ENCODE measurements at regions not wholly inside any gene's neighbourhood (a gene's known extent, or its start where the extent isn't known, plus 50 kb on each side); places are given as distances from the start of the nearest gene placed in this dataset.

DNA sequence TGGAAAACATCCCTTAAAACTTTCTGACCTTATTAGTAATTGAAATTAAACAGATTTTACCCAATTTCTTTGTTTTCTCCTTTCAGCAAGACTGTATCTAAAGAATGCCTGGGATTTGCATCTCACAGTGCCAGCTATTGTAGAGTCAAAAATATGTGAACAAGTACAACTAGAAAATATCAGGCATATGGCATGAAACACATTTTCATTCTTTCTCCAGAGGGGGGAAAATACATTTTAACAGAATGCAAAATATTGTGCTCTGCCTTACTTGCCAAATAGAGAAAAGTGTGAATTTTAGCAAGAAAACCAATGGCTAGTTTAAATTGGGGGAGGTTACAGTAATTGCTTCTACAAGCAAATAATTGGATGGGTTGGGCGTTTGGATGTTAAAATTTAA lies 366.6 kb upstream of the FIGN start:
- no peaks in the 10 kb centered on the region for H3K9me3 Mint-ChIP-seq (ENCODE audit: unreplicated experiment)
- no peaks in the 10 kb centered on the region for H3K9me3 ChIP-seq
- no peaks in the 10 kb centered on the region for H3K4me1 Mint-ChIP-seq (ENCODE audit: low read depth, unreplicated experiment)
- no peaks in the 10 kb centered on the region for H3K27me3 ChIP-seq (replicated peaks; ENCODE audit: control insufficient read depth, insufficient read depth, low read length)
- TF ChIP-seq, protein P1, sequence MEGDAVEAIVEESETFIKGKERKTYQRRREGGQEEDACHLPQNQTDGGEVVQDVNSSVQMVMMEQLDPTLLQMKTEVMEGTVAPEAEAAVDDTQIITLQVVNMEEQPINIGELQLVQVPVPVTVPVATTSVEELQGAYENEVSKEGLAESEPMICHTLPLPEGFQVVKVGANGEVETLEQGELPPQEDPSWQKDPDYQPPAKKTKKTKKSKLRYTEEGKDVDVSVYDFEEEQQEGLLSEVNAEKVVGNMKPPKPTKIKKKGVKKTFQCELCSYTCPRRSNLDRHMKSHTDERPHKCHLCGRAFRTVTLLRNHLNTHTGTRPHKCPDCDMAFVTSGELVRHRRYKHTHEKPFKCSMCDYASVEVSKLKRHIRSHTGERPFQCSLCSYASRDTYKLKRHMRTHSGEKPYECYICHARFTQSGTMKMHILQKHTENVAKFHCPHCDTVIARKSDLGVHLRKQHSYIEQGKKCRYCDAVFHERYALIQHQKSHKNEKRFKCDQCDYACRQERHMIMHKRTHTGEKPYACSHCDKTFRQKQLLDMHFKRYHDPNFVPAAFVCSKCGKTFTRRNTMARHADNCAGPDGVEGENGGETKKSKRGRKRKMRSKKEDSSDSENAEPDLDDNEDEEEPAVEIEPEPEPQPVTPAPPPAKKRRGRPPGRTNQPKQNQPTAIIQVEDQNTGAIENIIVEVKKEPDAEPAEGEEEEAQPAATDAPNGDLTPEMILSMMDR (IDR thresholded peaks at IDR 0.05; ENCODE audit: insufficient read depth in 1 of 2, low read depth in 1 of 2, low read length in 1 of 2, severe bottlenecking in 1 of 2, unreplicated experiment in 1 of 2), result no peak
- H3K27ac Mint-ChIP-seq (ENCODE audit: unreplicated experiment), result no peak overlapping the region
- ChIA-PET CTCF (no interaction called here), POLR2A (no interaction called here)
- H3K36me3 Mint-ChIP-seq (ENCODE audit: insufficient read depth, unreplicated experiment), result no peaks in the 10 kb centered on the region
- no peaks in the 10 kb centered on the region for H3K4me1 ChIP-seq
- H3K4me3 ChIP-seq (ENCODE audit: low read depth, low read length), result no peak overlapping the region
- no peak overlapping the region for H3K4me3 Mint-ChIP-seq (ENCODE audit: unreplicated experiment)
- H3K36me3 ChIP-seq (ENCODE audit: control insufficient read depth, insufficient read depth, low read length), result no peaks in the 10 kb centered on the region
- no peak for DNase-seq
- no TSS peak for BruUV-seq (replicated peaks)
- intact Hi-C loops (cut with micrococcal nuclease; ENCODE audit: unreplicated experiment), result no loop called here
- no peaks in the 10 kb centered on the region for H3K27me3 Mint-ChIP-seq (ENCODE audit: insufficient read depth, unreplicated experiment)

DNA sequence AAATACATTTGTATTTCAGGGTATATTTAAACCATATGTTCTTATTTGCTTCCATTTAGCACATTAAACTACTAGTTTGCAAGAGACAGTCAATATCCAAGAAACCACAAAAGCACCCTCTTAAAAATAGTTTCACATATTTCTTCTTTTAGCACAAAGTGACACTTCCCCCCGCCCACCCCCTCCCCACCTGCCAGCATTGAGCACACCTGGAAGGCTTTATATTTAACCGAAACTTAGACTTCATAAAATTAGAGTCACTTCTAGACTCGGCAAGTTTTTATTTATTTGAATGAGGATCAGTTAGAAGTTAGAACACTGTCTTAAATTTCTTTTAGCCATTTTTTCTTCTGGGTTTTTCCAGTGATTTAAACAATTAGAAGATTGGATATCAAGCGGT lies 355.9 kb upstream of the FIGN start:
- TF ChIP-seq, protein P1 (IDR thresholded peaks at IDR 0.05; ENCODE audit: insufficient read depth in 1 of 2, low read depth in 1 of 2, low read length in 1 of 2, severe bottlenecking in 1 of 2, unreplicated experiment in 1 of 2), result no peak
- Mint-ChIP-seq H3K36me3 (ENCODE audit: insufficient read depth, unreplicated experiment) (no peaks in the 10 kb centered on the region), H3K9me3 (ENCODE audit: unreplicated experiment) (peaks cover 10% of the 10 kb centered on the region), H3K4me3 (ENCODE audit: unreplicated experiment) (no peak overlapping the region), H3K27me3 (ENCODE audit: insufficient read depth, unreplicated experiment) (peaks cover 4% of the 10 kb centered on the region), H3K27ac (ENCODE audit: unreplicated experiment) (no peak overlapping the region), H3K4me1 (ENCODE audit: low read depth, unreplicated experiment) (no peaks in the 10 kb centered on the region)
- H3K36me3 ChIP-seq (ENCODE audit: control insufficient read depth, insufficient read depth, low read length), result no peaks in the 10 kb centered on the region
- intact Hi-C loops (cut with micrococcal nuclease; ENCODE audit: unreplicated experiment), result no loop called here
- CTCF ChIA-PET, result no interaction called here
- no TSS peak for BruUV-seq (replicated peaks)
- DNase-seq, result no peak
- H3K27me3 ChIP-seq (replicated peaks; ENCODE audit: control insufficient read depth, insufficient read depth, low read length), result no peaks in the 10 kb centered on the region
- POLR2A ChIA-PET, result no interaction called here
- H3K9me3 ChIP-seq, result no peaks in the 10 kb centered on the region
- no peaks in the 10 kb centered on the region for H3K4me1 ChIP-seq
- H3K4me3 ChIP-seq (ENCODE audit: low read depth, low read length), result no peak overlapping the region

DNA sequence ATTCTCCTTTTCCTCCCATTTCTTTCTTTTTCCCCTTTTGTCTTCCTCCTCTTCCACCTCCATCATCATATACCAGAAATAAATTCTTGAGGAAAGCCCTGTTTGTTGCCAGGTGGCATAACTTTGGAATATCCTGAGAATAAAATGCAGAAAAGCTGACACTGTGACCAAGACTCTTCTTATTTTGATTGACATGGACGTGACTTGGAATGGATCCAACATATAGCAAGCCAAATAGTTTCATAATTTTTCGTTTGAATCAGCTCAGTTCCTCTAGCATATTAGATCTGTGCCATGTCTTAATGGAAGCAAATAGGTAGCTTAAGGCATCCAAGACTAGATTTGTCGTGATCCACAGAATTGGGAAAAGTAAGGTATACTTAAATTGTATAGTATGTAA lies 354.7 kb upstream of the FIGN start:
- no peaks in the 10 kb centered on the region for H3K4me1 ChIP-seq
- Mint-ChIP-seq H3K36me3 (ENCODE audit: insufficient read depth, unreplicated experiment) (no peaks in the 10 kb centered on the region), H3K27me3 (ENCODE audit: insufficient read depth, unreplicated experiment) (peaks cover 4% of the 10 kb centered on the region), H3K4me1 (ENCODE audit: low read depth, unreplicated experiment) (no peaks in the 10 kb centered on the region), H3K9me3 (ENCODE audit: unreplicated experiment) (peaks cover 9% of the 10 kb centered on the region), H3K27ac (ENCODE audit: unreplicated experiment) (no peak overlapping the region), H3K4me3 (ENCODE audit: unreplicated experiment) (no peak overlapping the region)
- intact Hi-C loops (cut with micrococcal nuclease; ENCODE audit: unreplicated experiment), result no loop called here
- no peak overlapping the region for H3K4me3 ChIP-seq (ENCODE audit: low read depth, low read length)
- TF ChIP-seq, protein P1 (IDR thresholded peaks at IDR 0.05; ENCODE audit: insufficient read depth in 1 of 2, low read depth in 1 of 2, low read length in 1 of 2, severe bottlenecking in 1 of 2, unreplicated experiment in 1 of 2), result no peak
- no peak for DNase-seq
- no peaks in the 10 kb centered on the region for H3K36me3 ChIP-seq (ENCODE audit: control insufficient read depth, insufficient read depth, low read length)
- H3K9me3 ChIP-seq, result no peaks in the 10 kb centered on the region
- H3K27me3 ChIP-seq (replicated peaks; ENCODE audit: control insufficient read depth, insufficient read depth, low read length), result no peaks in the 10 kb centered on the region
- BruUV-seq (replicated peaks), result no TSS peak
- CTCF ChIA-PET, result no interaction called here
- POLR2A ChIA-PET, result no interaction called here

All from Caco-2 (cell line).